ENCODE measurements at regions not wholly inside any gene's neighbourhood (a gene's known extent, or its start where the extent isn't known, plus 50 kb on each side); places are given as distances from the start of the nearest gene placed in this dataset.
"Not testable (repeated sequence)": the region's sequence is repeated elsewhere in the genome, so short reads cannot be mapped to it uniquely, and the experiment has no call there.

DNA sequence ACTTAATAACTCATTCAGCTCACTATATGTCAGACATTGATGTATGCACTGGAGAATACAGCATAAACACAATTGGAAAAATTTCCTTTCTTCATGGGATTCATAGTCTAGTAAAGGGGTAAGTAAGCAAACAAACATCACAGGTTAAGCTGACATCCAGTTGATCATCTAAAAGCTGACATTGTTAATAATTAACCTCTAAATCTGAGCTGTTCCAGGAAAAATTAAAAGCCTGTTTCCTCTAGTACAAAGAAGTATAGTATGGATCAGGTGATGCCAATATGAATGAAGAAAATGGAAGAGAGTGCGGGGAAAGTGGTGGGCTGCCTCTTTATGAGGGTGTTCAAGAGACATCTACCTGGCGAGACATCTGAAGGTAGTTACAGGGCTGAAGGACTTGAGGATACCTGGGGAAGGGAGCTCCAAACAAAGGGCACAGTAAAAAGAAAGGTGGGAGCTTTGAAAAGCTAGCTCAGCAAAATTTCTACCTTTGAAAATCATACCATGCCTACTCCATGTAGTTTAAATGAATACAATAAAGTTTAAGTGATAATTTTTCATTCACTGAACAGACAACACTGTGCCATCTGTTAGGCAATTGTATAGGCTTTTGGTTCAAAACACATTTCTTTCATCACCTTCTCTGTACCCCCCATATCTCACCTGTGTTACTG, 619.3 kb downstream of the TRIB2 start:
- DNase-seq (ENCODE audit: low read depth), result no peak
- TF ChIP-seq, protein P1, sequence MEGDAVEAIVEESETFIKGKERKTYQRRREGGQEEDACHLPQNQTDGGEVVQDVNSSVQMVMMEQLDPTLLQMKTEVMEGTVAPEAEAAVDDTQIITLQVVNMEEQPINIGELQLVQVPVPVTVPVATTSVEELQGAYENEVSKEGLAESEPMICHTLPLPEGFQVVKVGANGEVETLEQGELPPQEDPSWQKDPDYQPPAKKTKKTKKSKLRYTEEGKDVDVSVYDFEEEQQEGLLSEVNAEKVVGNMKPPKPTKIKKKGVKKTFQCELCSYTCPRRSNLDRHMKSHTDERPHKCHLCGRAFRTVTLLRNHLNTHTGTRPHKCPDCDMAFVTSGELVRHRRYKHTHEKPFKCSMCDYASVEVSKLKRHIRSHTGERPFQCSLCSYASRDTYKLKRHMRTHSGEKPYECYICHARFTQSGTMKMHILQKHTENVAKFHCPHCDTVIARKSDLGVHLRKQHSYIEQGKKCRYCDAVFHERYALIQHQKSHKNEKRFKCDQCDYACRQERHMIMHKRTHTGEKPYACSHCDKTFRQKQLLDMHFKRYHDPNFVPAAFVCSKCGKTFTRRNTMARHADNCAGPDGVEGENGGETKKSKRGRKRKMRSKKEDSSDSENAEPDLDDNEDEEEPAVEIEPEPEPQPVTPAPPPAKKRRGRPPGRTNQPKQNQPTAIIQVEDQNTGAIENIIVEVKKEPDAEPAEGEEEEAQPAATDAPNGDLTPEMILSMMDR (IDR thresholded peaks at IDR 0.05; ENCODE audit: insufficient read depth, low read depth, low read length, missing control alignments), result no peak
- no peak overlapping the region for H3K4me3 ChIP-seq (ENCODE audit: low read depth, low read length)

DNA sequence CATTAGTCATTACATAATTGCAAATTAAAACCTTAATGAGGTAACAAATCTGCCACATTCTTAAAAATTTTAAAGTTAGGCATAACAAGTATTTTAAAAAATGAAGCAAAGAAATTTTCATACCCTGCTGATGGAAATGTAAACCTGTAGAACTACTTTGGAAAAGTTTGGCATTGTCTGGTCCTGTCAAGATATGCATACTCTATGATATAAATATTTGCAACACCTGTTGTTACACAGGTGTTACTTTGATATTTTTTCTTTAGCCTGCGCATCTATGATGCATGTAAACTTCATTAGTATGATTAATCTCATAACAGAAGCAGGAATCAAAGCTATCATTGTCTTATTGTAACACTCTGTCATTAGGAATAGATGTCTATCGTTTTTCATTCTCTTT, 634.3 kb downstream of the TRIB2 start:
- no peak for DNase-seq (ENCODE audit: low read depth)
- TF ChIP-seq, protein P1 (IDR thresholded peaks at IDR 0.05; ENCODE audit: insufficient read depth, low read depth, low read length, missing control alignments), result no peak
- H3K4me3 ChIP-seq (ENCODE audit: low read depth, low read length), result no peak overlapping the region

GRCh38 chr2:13353083-13353482, 636.3 kb downstream of the TRIB2 start:
- TF ChIP-seq, protein P1 (IDR thresholded peaks at IDR 0.05; ENCODE audit: insufficient read depth, low read depth, low read length, missing control alignments), result no peak

DNA sequence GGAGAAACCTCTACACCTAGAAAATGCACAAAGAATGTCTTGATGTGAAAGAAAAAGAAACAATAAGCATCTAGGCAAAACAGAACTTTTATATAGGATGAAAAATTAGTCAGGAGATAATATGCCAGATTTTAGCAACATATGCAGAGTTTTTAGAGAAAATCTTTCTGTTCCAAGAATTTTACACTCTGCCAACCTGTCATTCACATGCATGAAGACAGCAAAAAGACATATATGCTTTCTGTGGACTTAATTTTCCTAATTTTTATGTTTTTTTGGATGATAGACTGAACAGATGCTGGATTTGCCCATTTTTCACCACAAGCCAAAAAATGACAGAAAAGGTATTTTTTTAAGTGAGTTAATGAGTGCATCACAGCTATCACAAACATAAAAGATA, 637.3 kb downstream of the TRIB2 start:
- no peak overlapping the region for H3K4me3 ChIP-seq (ENCODE audit: low read depth, low read length)
- TF ChIP-seq, protein P1 (IDR thresholded peaks at IDR 0.05; ENCODE audit: insufficient read depth, low read depth, low read length, missing control alignments), result no peak
- no peak for DNase-seq (ENCODE audit: low read depth)

More at GRCh38 chr2:13353083-13353482, 636.3 kb downstream of the TRIB2 start:
- no peak overlapping the region for H3K4me3 ChIP-seq (ENCODE audit: low read depth, low read length)
- no peak for DNase-seq (ENCODE audit: low read depth)

DNA sequence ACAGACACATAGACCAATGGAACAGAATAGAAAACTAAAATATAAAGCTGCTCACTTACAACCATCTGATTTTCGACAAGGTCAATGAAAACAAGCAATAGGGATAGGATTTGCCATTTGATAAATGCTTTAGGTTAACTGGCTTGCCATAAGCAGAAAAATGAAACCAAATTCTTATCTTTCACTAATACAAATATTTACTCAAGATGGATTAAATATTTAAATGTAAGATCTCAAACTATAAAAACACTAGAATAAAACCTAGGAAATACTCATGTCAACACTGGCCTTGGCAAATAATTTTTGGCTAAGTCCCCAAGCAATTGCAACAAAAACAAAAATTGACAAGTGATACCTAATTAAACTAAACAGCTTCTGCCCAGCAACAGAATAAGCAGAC, 665.2 kb downstream of the TRIB2 start:
- not testable (repeated sequence) for DNase-seq (ENCODE audit: low read depth); H3K4me3 ChIP-seq (ENCODE audit: low read depth, low read length)

- not testable (repeated sequence) for H3K4me3 ChIP-seq (ENCODE audit: low read depth, low read length)
Measured at GRCh38 chr2:13389172-13389571, 672.4 kb downstream of the TRIB2 start.

DNA sequence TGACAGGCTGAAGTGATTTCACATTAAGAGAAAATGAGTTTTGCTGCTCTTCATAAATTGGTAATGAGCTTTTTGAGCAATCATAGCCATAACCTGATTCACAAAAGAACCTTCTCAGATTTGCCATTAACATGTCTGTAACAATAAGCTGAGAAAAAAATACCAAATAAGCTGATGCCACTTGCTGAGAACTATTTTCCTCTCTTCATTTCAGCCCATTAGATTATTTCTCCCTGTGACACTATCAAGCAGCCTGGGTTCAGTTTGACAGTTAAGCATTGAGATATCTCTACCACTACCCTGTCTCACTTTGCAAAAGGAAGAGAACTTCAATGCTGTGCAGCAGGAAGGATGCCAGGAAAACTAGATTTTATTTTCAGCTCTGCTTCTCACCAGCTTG, 673.9 kb downstream of the TRIB2 start:
- no peak overlapping the region for H3K4me3 ChIP-seq (ENCODE audit: low read depth, low read length)
- no peak for DNase-seq (ENCODE audit: low read depth)
- TF ChIP-seq, protein P1 (IDR thresholded peaks at IDR 0.05; ENCODE audit: insufficient read depth, low read depth, low read length, missing control alignments), result no peak

More at GRCh38 chr2:13389172-13389571, 672.4 kb downstream of the TRIB2 start:
- DNase-seq (ENCODE audit: low read depth), result not testable (repeated sequence)

- no peak overlapping the region for H3K4me3 ChIP-seq (ENCODE audit: low read depth, low read length)
- TF ChIP-seq, protein P1 (IDR thresholded peaks at IDR 0.05; ENCODE audit: insufficient read depth, low read depth, low read length, missing control alignments), result no peak
- DNase-seq (ENCODE audit: low read depth), result peak; percentile 30
Measured at GRCh38 chr2:13401312-13401711, 684.6 kb downstream of the TRIB2 start.
